Psoas muscle (tissue), 7 donors: ENCODE measurements at regions not wholly inside any gene's neighbourhood (a gene's known extent, or its start where the extent isn't known, plus 50 kb on each side); places are given as distances from the start of the nearest gene placed in this dataset.

ENCODE experiments used
- ATAC-seq, 4 donors: fragments of 200-7000 bp; cut with Tn5 transposase; one replicate each; pipeline ENCODE4 v1.9.1; 2020; ENCODE audit warnings: moderate library complexity in 3 of 4, mild to moderate bottlenecking in 2 of 4
- DNase-seq, 2 donors: peaks; one replicate each; pipeline ENCODE4 v3.0.0-alpha.2; 2020
- H3K27ac ChIP-seq: fragments of 200-600 bp; one replicate; pipeline ENCODE4 v1.8.0; 2022
- H3K27me3 ChIP-seq, 3 donors: fragments of 200-600 bp in 1 of 3; one replicate each; pipeline versions ENCODE4 v1.6.1 to v1.8.0; 2013 to 2022; ENCODE audit warnings: low read length in 2 of 3, mild to moderate bottlenecking in 2 of 3, moderate library complexity in 1 of 3; ENCODE audit not compliant: insufficient read depth in 3 of 3
- H3K36me3 ChIP-seq, 2 donors: fragments of 200-600 bp in 1 of 2; one replicate each; pipeline versions ENCODE4 v1.6.1 to v1.8.0; 2013 to 2022; ENCODE audit warnings: low read depth in 1 of 2, mild to moderate bottlenecking in 1 of 2, moderate library complexity in 1 of 2; ENCODE audit not compliant: insufficient read depth in 1 of 2
- H3K4me1 ChIP-seq: fragments of 200-600 bp; one replicate; pipeline ENCODE4 v1.8.0; 2022
- H3K4me3 ChIP-seq: fragments of 200-600 bp; one replicate; pipeline ENCODE4 v1.8.0; 2022; ENCODE audit warnings: mild to moderate bottlenecking
- H3K9me3 ChIP-seq: fragments of 200-600 bp; one replicate; pipeline ENCODE4 v1.8.0; 2022
- CTCF ChIP-seq: fragments of 200-600 bp; IDR thresholded peaks from one replicate; pipeline ENCODE4 v1.8.0; 2022; ENCODE audit warnings: antibody characterized with exemption
- WGBS, 3 donors: extraction: QIAGEN DNeasy Blood & Tissue Kit; methylation state at CpG; one replicate each; pipeline versions ENCODE4 v1.1.6 to v1.1.7; 2013; 5-methylcytosine and 5-hydroxymethylcytosine counted together
- intact Hi-C, 2 donors: fragments of 100-400 bp; cut with DNase I; formaldehyde crosslinking; loops; one replicate each; pipeline versions ENCODE4 v1.11.0 to v1.14.2; 2022
- donor health status: healthy with polysubstance abuse.
- donor health status: DM: no; HTN: no; CAD: no; lungs with moderate emphysema.
- donor health status: Bipolar disorder and iron deficiency.
- donor health status: healthy.
- donor health status: DM: yes; HTN: yes; CAD: no.
- donor health status: DM: no; HTN: no; CAD: no.
- donor health status: DM: yes; HTN: yes; CAD: no.

- DNase-seq (no peak), ATAC-seq (no peak)
- Histone ChIP-seq H3K27me3 (no peaks in the 10 kb centered on the region), H3K27ac (no peak overlapping the region), H3K4me3 (no peak overlapping the region), H3K9me3 (no peaks in the 10 kb centered on the region), H3K4me1 (peaks cover 16% of the 10 kb centered on the region), H3K36me3 (no peaks in the 10 kb centered on the region)
- no peak for TF ChIP-seq CTCF
- intact Hi-C loops, result no loop called here
- WGBS, 3 donors, result 89 to 100% (median 95%) methylated on average over 3 of the region's 3 CpGs
Measured at GRCh38 chr9:81815781-81816180, 112.4 kb upstream of the SPATA31D4 start.

- Histone ChIP-seq H3K4me3 (no peak overlapping the region), H3K4me1 (peaks cover 11% of the 10 kb centered on the region), H3K27ac (no peak overlapping the region), H3K9me3 (no peaks in the 10 kb centered on the region), H3K36me3 (no peaks in the 10 kb centered on the region), H3K27me3 (no peaks in the 10 kb centered on the region)
- 85 to 93% (median 87%) methylated on average over 7 of the region's 7 CpGs for WGBS, 3 donors
- TF ChIP-seq CTCF, result no peak
- no peak for DNase-seq
- intact Hi-C loops, result no loop called here
- ATAC-seq, result no peak
Measured at GRCh38 chr9:81819155-81819554, 109.1 kb upstream of the SPATA31D4 start.

GRCh38 chr9:81819859-81820546 lies 108.2 kb upstream of the SPATA31D4 start:
- intact Hi-C loops, result no loop called here
- no peak for TF ChIP-seq CTCF
- WGBS, 3 donors, result 71 to 78% (median 73%) methylated on average over 8 of the region's 8 CpGs
- H3K9me3 ChIP-seq, result no peaks in the 10 kb centered on the region
- ATAC-seq (no peak), DNase-seq (no peak)
- no peak overlapping the region for H3K27ac ChIP-seq
- no peak overlapping the region for H3K4me3 ChIP-seq
- no peaks in the 10 kb centered on the region for H3K27me3 ChIP-seq
- peaks cover 3% of the 10 kb centered on the region for H3K4me1 ChIP-seq
- H3K36me3 ChIP-seq, result no peaks in the 10 kb centered on the region

GRCh38 chr9:81822301-81822865 lies 105.8 kb upstream of the SPATA31D4 start:
- ATAC-seq, result no peak
- Histone ChIP-seq H3K4me1 (no peaks in the 10 kb centered on the region), H3K27ac (no peak overlapping the region), H3K36me3 (no peaks in the 10 kb centered on the region), H3K9me3 (no peaks in the 10 kb centered on the region), H3K27me3 (no peaks in the 10 kb centered on the region), H3K4me3 (no peak overlapping the region)
- WGBS, 3 donors, result 86 to 89% (median 89%) methylated on average over 7 of the region's 7 CpGs
- TF ChIP-seq CTCF, result no peak
- DNase-seq, result no peak
- intact Hi-C loops, result no loop called here

GRCh38 chr9:81822967-81823366 lies 105.3 kb upstream of the SPATA31D4 start:
- 91 to 100% (median 94%) methylated on average over 1 of the region's 1 CpG for WGBS, 3 donors
- H3K27ac ChIP-seq, result no peak overlapping the region
- intact Hi-C loops, result no loop called here
- no peaks in the 10 kb centered on the region for H3K36me3 ChIP-seq
- H3K27me3 ChIP-seq, result no peaks in the 10 kb centered on the region
- no peaks in the 10 kb centered on the region for H3K9me3 ChIP-seq
- no peak for ATAC-seq
- H3K4me3 ChIP-seq, result no peak overlapping the region
- no peak for DNase-seq
- no peaks in the 10 kb centered on the region for H3K4me1 ChIP-seq
- no peak for TF ChIP-seq CTCF
